GM12875 (cell line): ENCODE measurements at regions not wholly inside any gene's neighbourhood (a gene's known extent, or its start where the extent isn't known, plus 50 kb on each side); places are given as distances from the start of the nearest gene placed in this dataset.

Source experiments
- H3K4me3 ChIP-seq: one replicate; pipeline ENCODE4 v1.5.1; 2011; ENCODE audit warnings: low read depth, low read length, control low read depth
- CTCF ChIP-seq: IDR thresholded peaks from 2 replicates; pipeline ENCODE4 v1.5.1; 2011; ENCODE audit warnings: low read depth, mild to moderate bottlenecking, control low read depth, inconsistent platforms, low read length, moderate library complexity, borderline replicate concordance; ENCODE audit not compliant: insufficient read depth

- H3K4me3 ChIP-seq = no peak overlapping the region
- no peak for TF ChIP-seq CTCF
These were observed 368.8 kb upstream of the KIRREL3 start for GRCh38 chr11:127369356-127369755.

GRCh38 chr11:127362754-127363308 lies 362.3 kb upstream of the KIRREL3 start:
- TF ChIP-seq CTCF = no peak
- no peak overlapping the region for H3K4me3 ChIP-seq

GRCh38 chr11:127358160-127358559 lies 357.6 kb upstream of the KIRREL3 start:
- no peak overlapping the region for H3K4me3 ChIP-seq
- TF ChIP-seq CTCF = no peak

GRCh38 chr11:127350476-127350875 lies 349.9 kb upstream of the KIRREL3 start:
- no peak for TF ChIP-seq CTCF
- no peak overlapping the region for H3K4me3 ChIP-seq

GRCh38 chr11:127345819-127346459 lies 345.4 kb upstream of the KIRREL3 start:
- TF ChIP-seq CTCF = peak; percentile 63
- no peak overlapping the region for H3K4me3 ChIP-seq

GRCh38 chr11:127340438-127340837 lies 339.9 kb upstream of the KIRREL3 start:
- H3K4me3 ChIP-seq = no peak overlapping the region
- no peak for TF ChIP-seq CTCF

GRCh38 chr11:127339376-127339775 lies 338.8 kb upstream of the KIRREL3 start:
- no peak for TF ChIP-seq CTCF
- no peak overlapping the region for H3K4me3 ChIP-seq
